KMS-11 (cell line): ENCODE measurements at regions not wholly inside any gene's neighbourhood (a gene's known extent, or its start where the extent isn't known, plus 50 kb on each side); places are given as distances from the start of the nearest gene placed in this dataset.

Experiments used
- H2AFZ ChIP-seq: fragments of 200-600 bp; sonication (generic); 2 replicates; pipeline ENCODE4 v1.6.1; 2016; ENCODE audit warnings: antibody characterized with exemption, mixed run types, low read depth
- H3K27ac ChIP-seq: fragments of 200-600 bp; sonication (generic); 2 replicates; pipeline ENCODE4 v1.6.1; 2016; ENCODE audit warnings: mild to moderate bottlenecking, mixed run types
- H3K27me3 ChIP-seq: fragments of 200-600 bp; sonication (generic); 2 replicates; pipeline ENCODE4 v1.6.1; 2017; ENCODE audit warnings: mild to moderate bottlenecking, low read depth, mixed run types, moderate library complexity; ENCODE audit not compliant: insufficient read depth
- H3K36me3 ChIP-seq: fragments of 200-600 bp; sonication (generic); 2 replicates; pipeline ENCODE4 v1.6.1; 2017; ENCODE audit warnings: mild to moderate bottlenecking, mixed run types; ENCODE audit not compliant: insufficient read depth
- H3K4me1 ChIP-seq: fragments of 200-600 bp; sonication (generic); 2 replicates; pipeline ENCODE4 v1.6.1; 2016; ENCODE audit warnings: mild to moderate bottlenecking, low read depth, mixed run types; ENCODE audit not compliant: poor library complexity, severe bottlenecking
- H3K4me2 ChIP-seq: fragments of 200-600 bp; sonication (generic); 2 replicates; pipeline ENCODE4 v1.7.0; 2016; ENCODE audit warnings: mild to moderate bottlenecking, mixed run types
- H3K4me3 ChIP-seq: fragments of 200-600 bp; sonication (generic); IDR thresholded peaks from 2 replicates; pipeline ENCODE4 v1.6.1; 2017; ENCODE audit warnings: low read depth, low read length, mixed read lengths; ENCODE audit not compliant: insufficient read depth
- H3K79me2 ChIP-seq: fragments of 200-600 bp; sonication (generic); 2 replicates; pipeline ENCODE4 v1.6.1; 2016; ENCODE audit warnings: low read depth, mixed run types; ENCODE audit not compliant: insufficient read depth
- H3K9ac ChIP-seq: fragments of 200-600 bp; sonication (generic); 2 replicates; pipeline ENCODE4 v1.6.1; 2016; ENCODE audit warnings: mild to moderate bottlenecking, mixed run types
- H4K20me1 ChIP-seq: fragments of 200-600 bp; sonication (generic); 2 replicates; pipeline ENCODE4 v1.6.1; 2016; ENCODE audit warnings: mild to moderate bottlenecking, mixed run types; ENCODE audit not compliant: insufficient read depth
- TF ChIP-seq, protein P1 (sequence below): fragments of 200-600 bp; sonication (generic); conservative IDR thresholded peaks from 2 replicates; pipeline ENCODE4 v1.6.1; 2017; ENCODE audit warnings: low read depth, mild to moderate bottlenecking, antibody characterized with exemption, low read length, moderate library complexity, mixed read lengths

DNA sequence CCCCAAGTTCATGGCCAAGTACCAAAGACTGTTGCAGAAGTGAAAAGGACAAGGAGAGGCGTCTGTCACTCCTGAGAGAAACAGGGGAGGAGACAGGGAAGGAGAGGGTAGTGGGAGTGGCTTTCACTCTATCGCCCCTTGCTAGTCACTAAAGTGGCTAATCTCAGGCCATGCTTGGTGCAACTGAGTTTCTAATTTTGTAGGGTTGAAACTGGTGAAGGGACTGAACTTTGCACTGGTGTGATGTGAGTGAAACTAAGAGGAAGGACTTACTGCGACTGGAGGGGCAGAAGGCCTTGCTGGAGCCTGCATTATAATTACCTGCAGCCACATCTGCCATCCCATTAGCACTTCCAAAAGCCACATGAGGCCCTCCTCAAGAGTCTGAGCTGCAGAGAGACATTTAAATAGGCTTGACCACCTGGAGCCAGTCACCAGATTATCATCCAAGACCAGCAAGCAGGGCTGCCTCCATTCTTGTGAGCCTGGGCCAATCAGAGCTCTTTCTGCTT is 107.2 kb upstream of the EEPD1 start:
- Histone ChIP-seq H2AFZ (no peak overlapping the region), H3K79me2 (no peaks in the 10 kb centered on the region), H3K27ac (no peak overlapping the region), H3K9ac (no peak overlapping the region), H3K4me2 (no peak overlapping the region), H3K4me3 (no peak overlapping the region), H3K4me1 (no peaks in the 10 kb centered on the region), H4K20me1 (no peaks in the 10 kb centered on the region), H3K27me3 (no peaks in the 10 kb centered on the region), H3K36me3 (no peaks in the 10 kb centered on the region)
- TF ChIP-seq, protein P1, sequence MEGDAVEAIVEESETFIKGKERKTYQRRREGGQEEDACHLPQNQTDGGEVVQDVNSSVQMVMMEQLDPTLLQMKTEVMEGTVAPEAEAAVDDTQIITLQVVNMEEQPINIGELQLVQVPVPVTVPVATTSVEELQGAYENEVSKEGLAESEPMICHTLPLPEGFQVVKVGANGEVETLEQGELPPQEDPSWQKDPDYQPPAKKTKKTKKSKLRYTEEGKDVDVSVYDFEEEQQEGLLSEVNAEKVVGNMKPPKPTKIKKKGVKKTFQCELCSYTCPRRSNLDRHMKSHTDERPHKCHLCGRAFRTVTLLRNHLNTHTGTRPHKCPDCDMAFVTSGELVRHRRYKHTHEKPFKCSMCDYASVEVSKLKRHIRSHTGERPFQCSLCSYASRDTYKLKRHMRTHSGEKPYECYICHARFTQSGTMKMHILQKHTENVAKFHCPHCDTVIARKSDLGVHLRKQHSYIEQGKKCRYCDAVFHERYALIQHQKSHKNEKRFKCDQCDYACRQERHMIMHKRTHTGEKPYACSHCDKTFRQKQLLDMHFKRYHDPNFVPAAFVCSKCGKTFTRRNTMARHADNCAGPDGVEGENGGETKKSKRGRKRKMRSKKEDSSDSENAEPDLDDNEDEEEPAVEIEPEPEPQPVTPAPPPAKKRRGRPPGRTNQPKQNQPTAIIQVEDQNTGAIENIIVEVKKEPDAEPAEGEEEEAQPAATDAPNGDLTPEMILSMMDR, result no peak

DNA sequence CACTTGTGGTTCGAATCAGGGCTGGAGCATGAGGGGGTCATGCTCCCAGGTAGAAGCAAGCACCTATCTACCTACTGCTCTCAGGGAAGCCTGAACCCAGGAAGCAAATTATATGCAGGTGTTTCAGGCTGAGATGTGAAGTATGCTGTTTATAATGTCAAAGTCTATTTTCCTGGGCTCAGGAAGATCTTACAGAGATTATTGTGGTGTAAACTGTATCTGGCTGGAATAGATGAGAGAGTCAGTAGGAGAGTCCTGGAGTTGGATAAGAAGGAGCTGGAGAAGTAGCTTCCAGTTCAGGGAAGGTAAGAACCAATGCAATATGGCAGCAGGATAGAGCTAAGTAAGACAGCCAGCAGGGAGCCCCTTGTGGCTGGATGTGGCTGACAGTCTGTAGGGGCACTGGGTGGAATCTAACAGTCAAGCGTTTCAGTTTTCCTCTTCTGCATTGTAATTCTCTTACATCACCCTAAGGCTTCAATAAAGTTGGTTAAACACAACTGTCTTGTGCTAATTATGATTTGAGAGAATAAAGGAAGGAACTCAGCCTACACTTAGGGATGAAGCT is 105.9 kb upstream of the EEPD1 start:
- H3K4me2 ChIP-seq, result no peak overlapping the region
- H3K4me1 ChIP-seq, result no peaks in the 10 kb centered on the region
- H3K9ac ChIP-seq, result no peak overlapping the region
- H4K20me1 ChIP-seq, result no peaks in the 10 kb centered on the region
- no peaks in the 10 kb centered on the region for H3K36me3 ChIP-seq
- H3K27me3 ChIP-seq, result no peaks in the 10 kb centered on the region
- no peaks in the 10 kb centered on the region for H3K79me2 ChIP-seq
- no peak overlapping the region for H2AFZ ChIP-seq
- H3K27ac ChIP-seq, result no peak overlapping the region
- TF ChIP-seq, protein P1, result no peak
- H3K4me3 ChIP-seq, result no peak overlapping the region

DNA sequence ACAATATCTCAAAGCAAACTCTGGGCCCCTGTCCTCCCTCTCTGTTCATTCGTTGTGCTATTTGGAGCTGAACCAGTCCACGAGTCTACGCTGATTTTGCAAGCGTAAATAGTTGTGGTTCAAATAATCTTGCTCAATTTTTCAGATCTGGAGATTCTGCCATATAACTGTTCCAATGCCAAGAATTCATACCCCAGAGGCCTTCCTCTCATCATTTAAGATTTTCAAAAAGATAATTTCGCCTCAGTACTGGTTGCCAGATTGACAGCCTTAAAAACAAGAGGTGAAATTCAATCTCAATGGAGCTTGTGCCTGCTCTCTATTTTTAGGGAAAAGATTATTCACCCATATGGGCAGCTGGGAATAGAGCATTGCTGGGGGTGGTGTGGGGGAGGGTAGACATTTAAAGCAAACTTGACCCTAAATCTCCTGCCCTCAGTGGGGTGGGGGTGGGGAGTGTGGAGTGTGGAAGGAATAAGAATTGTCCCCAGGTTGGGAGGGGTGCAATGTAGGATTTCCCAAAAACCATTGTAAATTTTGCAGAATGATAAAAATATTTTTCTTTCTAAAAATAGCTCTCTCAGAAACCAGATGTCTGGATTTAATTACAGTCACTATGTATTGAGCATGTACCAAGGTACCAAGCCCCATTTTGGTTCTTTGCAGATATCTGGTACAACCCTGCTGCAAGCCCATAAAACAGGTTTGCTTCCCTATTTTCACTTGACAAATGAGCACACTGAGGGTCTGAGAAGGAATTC is 104.7 kb upstream of the EEPD1 start:
- H3K9ac ChIP-seq, result no peak overlapping the region
- no peaks in the 10 kb centered on the region for H4K20me1 ChIP-seq
- no peak overlapping the region for H2AFZ ChIP-seq
- H3K4me2 ChIP-seq, result no peak overlapping the region
- H3K27me3 ChIP-seq, result no peaks in the 10 kb centered on the region
- no peaks in the 10 kb centered on the region for H3K4me1 ChIP-seq
- TF ChIP-seq, protein P1, result no peak
- no peaks in the 10 kb centered on the region for H3K36me3 ChIP-seq
- no peaks in the 10 kb centered on the region for H3K79me2 ChIP-seq
- H3K4me3 ChIP-seq, result no peak overlapping the region
- H3K27ac ChIP-seq, result no peak overlapping the region

DNA sequence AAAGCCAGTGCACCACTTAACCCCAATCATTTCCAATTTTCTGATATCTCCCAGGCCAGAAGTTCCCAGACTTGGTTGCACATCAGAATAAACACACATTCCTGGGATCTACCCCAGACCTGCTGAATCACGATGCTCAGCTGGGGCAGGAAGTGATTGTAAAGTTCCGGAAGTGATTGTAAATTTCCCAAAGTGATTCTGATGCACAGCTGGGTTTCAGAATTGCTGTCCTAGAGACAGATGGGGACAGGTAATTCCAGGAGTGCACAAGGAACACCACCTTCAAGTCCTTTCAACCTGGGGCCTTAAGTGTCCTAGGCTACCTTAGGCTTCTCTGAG is 104.2 kb upstream of the EEPD1 start:
- no peaks in the 10 kb centered on the region for H3K27me3 ChIP-seq
- no peaks in the 10 kb centered on the region for H4K20me1 ChIP-seq
- H3K36me3 ChIP-seq, result no peaks in the 10 kb centered on the region
- H3K79me2 ChIP-seq, result no peaks in the 10 kb centered on the region
- H3K9ac ChIP-seq, result no peak overlapping the region
- no peak overlapping the region for H3K4me2 ChIP-seq
- no peaks in the 10 kb centered on the region for H3K4me1 ChIP-seq
- H3K4me3 ChIP-seq, result no peak overlapping the region
- TF ChIP-seq, protein P1, result no peak
- no peak overlapping the region for H3K27ac ChIP-seq
- no peak overlapping the region for H2AFZ ChIP-seq
